ENCODE measurements at regions not wholly inside any gene's neighbourhood (a gene's known extent, or its start where the extent isn't known, plus 50 kb on each side); places are given as distances from the start of the nearest gene placed in this dataset. TPM values are rescaled to one million over a fixed set of nuclear protein-coding genes. Genes with fewer than 3 reads are reported as not detected.
A peak's percentile ranks its signal among the peaks of the same experiment; 100 is the strongest.

DNA sequence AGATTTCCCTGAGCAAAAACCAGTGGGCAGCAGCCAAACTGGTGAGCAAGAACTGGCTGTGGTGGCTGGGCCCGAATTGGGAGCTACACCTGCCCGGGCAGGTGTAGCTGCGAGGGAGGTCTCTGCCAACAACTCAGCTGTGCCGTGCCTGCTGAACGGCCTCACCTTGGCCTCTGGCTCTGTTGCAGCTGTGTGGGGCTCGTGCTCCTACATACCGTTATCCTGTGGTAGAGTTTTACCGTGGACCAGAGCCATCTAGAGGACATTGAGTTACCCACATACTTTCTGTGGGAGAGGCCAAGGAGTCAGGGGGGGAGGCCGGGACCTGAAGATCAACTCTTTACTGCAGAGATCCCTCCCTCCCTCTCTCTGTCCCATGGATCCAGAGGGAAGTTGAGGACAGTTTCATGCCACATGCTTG lies 113.2 kb downstream of the TM9SF2 start (continued):
- no peak for TF ChIP-seq ZNF772 (CRISPR knock-in tag; IDR thresholded peaks at IDR 0.05)
- peak in 1 of 2 experiments; percentile 48; a peak in 1 of 4 replicates for TF ChIP-seq NR2F1 (CRISPR knock-in tag; IDR thresholded peaks at IDR 0.05)
- TF ChIP-seq, protein P1, sequence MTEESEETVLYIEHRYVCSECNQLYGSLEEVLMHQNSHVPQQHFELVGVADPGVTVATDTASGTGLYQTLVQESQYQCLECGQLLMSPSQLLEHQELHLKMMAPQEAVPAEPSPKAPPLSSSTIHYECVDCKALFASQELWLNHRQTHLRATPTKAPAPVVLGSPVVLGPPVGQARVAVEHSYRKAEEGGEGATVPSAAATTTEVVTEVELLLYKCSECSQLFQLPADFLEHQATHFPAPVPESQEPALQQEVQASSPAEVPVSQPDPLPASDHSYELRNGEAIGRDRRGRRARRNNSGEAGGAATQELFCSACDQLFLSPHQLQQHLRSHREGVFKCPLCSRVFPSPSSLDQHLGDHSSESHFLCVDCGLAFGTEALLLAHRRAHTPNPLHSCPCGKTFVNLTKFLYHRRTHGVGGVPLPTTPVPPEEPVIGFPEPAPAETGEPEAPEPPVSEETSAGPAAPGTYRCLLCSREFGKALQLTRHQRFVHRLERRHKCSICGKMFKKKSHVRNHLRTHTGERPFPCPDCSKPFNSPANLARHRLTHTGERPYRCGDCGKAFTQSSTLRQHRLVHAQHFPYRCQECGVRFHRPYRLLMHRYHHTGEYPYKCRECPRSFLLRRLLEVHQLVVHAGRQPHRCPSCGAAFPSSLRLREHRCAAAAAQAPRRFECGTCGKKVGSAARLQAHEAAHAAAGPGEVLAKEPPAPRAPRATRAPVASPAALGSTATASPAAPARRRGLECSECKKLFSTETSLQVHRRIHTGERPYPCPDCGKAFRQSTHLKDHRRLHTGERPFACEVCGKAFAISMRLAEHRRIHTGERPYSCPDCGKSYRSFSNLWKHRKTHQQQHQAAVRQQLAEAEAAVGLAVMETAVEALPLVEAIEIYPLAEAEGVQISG (CRISPR knock-in tag; IDR thresholded peaks at IDR 0.05), result peak; percentile 43; the same call in 1 of the 2 replicates
- no peak for TF ChIP-seq ZNF335 (CRISPR knock-in tag; IDR thresholded peaks at IDR 0.05)
- peak; percentile 12; the same call in 1 of the 2 replicates for TF ChIP-seq HOXA3 (CRISPR knock-in tag; IDR thresholded peaks at IDR 0.05)
- TF ChIP-seq, protein P2, sequence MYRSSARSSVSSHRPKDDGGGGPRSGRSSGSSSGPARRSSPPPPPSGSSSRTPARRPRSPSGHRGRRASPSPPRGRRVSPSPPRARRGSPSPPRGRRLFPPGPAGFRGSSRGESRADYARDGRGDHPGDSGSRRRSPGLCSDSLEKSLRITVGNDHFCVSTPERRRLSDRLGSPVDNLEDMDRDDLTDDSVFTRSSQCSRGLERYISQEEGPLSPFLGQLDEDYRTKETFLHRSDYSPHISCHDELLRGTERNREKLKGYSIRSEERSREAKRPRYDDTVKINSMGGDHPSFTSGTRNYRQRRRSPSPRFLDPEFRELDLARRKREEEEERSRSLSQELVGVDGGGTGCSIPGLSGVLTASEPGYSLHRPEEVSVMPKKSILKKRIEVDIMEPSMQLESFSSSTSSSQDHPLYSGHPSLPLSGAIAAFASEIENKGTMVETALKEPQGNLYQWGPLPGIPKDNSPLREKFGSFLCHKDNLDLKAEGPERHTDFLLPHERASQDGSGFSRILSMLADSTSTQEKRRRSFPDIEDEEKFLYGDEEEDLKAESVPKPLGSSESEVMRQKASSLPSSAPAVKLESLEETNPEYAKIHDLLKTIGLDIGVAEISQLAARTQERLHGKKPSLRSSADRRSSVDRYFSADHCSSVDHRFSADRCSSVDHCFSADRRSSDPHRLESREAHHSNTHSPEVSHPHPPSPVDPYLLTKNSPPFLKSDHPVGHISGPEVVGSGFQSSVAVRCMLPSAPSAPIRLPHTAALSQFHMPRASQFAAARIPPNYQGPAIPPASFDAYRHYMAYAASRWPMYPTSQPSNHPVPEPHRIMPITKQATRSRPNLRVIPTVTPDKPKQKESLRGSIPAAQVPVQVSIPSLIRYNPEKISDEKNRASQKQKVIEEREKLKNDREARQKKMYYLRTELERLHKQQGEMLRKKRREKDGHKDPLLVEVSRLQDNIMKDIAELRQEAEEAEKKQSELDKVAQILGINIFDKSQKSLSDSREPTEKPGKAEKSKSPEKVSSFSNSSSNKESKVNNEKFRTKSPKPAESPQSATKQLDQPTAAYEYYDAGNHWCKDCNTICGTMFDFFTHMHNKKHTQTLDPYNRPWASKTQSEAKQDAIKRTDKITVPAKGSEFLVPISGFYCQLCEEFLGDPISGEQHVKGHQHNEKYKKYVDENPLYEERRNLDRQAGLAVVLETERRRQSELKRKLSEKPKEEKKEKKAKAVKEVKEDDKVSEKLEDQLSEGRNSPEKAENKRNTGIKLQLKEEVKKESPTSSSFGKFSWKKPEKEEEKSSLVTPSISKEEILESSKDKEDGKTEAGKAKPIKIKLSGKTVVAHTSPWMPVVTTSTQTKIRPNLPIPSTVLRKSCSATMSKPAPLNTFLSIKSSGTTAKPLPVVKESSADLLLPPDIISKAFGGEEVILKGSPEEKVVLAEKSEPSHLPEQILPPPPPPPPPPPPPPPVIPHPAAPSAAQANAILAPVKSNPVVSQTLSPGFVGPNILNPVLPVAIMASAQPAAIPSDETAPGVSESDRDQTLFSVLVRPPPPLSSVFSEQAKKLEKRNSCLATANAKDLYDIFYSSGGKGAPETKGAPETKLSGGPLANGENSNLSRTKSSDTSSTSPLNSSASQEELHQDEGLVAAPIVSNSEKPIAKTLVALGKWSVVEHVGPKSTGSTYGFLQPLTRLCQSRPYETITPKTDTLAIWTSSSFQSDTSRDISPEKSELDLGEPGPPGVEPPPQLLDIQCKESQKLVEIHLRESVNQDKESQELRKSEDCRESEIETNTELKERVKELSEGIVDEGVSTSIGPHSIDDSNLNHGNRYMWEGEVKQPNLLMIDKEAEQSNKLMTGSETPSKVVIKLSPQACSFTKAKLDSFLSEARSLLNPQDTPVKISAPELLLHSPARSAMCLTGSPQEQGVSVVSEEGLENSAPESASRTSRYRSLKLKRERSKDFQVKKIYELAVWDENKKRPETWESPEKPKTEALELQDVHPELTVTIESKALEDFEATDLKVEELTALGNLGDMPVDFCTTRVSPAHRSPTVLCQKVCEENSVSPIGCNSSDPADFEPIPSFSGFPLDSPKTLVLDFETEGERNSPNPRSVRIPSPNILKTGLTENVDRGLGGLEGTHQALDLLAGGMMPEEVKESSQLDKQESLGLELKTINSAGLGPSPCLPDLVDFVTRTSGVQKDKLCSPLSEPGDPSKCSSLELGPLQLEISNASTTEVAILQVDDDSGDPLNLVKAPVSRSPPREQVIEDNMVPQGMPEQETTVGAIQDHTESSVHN (CRISPR knock-in tag; IDR thresholded peaks at IDR 0.05), result no peak

Small RNA genes in the stretch of these regions (microRNA-seq; reads per million reads assigned to microRNA genes)
- gene MIR4306, result not detected

Small RNA genes in the stretch of these regions (small RNA-seq; reads per million reads assigned to genes)
- 0 reads per million in 3 experiments for gene MIR4306 (ENCODE audit: insufficient read depth in 2 of 3, insufficient read length in 3 of 3, low read depth in 2 of 3, low replicate concordance in 1 of 3)
- gene RF00402 (ENCODE audit: insufficient read depth in 2 of 3, insufficient read length in 3 of 3, low read depth in 2 of 3, low replicate concordance in 1 of 3), result 0 reads per million in 3 experiments
